ENCODE measurements at regions not wholly inside any gene's neighbourhood (a gene's known extent, or its start where the extent isn't known, plus 50 kb on each side); places are given as distances from the start of the nearest gene placed in this dataset.

- Histone ChIP-seq H3K9me3 (ENCODE audit: control insufficient read depth, insufficient read depth, low read length) (no peaks in the 10 kb centered on the region), H3F3A (ENCODE audit: control insufficient read depth, insufficient read depth) (no peaks in the 10 kb centered on the region), H3K27ac (ENCODE audit: low read depth, low read length) (no peak overlapping the region), H4K20me1 (ENCODE audit: control insufficient read depth, insufficient read depth, low read depth, low read length) (no peaks in the 10 kb centered on the region), H3K27me3 (ENCODE audit: control insufficient read depth, low read length) (no peaks in the 10 kb centered on the region), H3K36me3 (ENCODE audit: control insufficient read depth, low read length) (no peaks in the 10 kb centered on the region), H3K4me3 (ENCODE audit: low read length) (no peak overlapping the region), H3K4me2 (ENCODE audit: low read length) (no peak overlapping the region), H3K9me2 (replicated peaks; ENCODE audit: control insufficient read depth, low read length) (no peaks in the 10 kb centered on the region), H3K79me2 (ENCODE audit: control insufficient read depth, low read length) (no peaks in the 10 kb centered on the region), H3K4me1 (ENCODE audit: control insufficient read depth, low read length) (no peaks in the 10 kb centered on the region)
- TF ChIP-seq, protein P1, sequence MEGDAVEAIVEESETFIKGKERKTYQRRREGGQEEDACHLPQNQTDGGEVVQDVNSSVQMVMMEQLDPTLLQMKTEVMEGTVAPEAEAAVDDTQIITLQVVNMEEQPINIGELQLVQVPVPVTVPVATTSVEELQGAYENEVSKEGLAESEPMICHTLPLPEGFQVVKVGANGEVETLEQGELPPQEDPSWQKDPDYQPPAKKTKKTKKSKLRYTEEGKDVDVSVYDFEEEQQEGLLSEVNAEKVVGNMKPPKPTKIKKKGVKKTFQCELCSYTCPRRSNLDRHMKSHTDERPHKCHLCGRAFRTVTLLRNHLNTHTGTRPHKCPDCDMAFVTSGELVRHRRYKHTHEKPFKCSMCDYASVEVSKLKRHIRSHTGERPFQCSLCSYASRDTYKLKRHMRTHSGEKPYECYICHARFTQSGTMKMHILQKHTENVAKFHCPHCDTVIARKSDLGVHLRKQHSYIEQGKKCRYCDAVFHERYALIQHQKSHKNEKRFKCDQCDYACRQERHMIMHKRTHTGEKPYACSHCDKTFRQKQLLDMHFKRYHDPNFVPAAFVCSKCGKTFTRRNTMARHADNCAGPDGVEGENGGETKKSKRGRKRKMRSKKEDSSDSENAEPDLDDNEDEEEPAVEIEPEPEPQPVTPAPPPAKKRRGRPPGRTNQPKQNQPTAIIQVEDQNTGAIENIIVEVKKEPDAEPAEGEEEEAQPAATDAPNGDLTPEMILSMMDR (IDR thresholded peaks at IDR 0.05; ENCODE audit: low read depth, low read length, poor library complexity, severe bottlenecking): no peak
- no peak for TF ChIP-seq EZH2phosphoT487 (IDR thresholded peaks at IDR 0.05; ENCODE audit: borderline replicate concordance, low read length)
Measured at GRCh38 chr18:68436485-68436884, 278.4 kb downstream of the TMX3 start.

GRCh38 chr18:68435581-68435980 lies 279.3 kb downstream of the TMX3 start:
- no peaks in the 10 kb centered on the region for H3K4me1 ChIP-seq (ENCODE audit: control insufficient read depth, low read length)

GRCh38 chr18:68431922-68432198 lies 283.0 kb downstream of the TMX3 start:
- H3K27ac ChIP-seq (ENCODE audit: low read depth, low read length): no peak overlapping the region
- no peak overlapping the region for H3K4me3 ChIP-seq (ENCODE audit: low read length)
- no peaks in the 10 kb centered on the region for H3K36me3 ChIP-seq (ENCODE audit: control insufficient read depth, low read length)
- no peaks in the 10 kb centered on the region for H3K79me2 ChIP-seq (ENCODE audit: control insufficient read depth, low read length)
- no peaks in the 10 kb centered on the region for H3F3A ChIP-seq (ENCODE audit: control insufficient read depth, insufficient read depth)
- H3K4me2 ChIP-seq (ENCODE audit: low read length): no peak overlapping the region
- no peaks in the 10 kb centered on the region for H3K9me3 ChIP-seq (ENCODE audit: control insufficient read depth, insufficient read depth, low read length)
- H3K4me1 ChIP-seq (ENCODE audit: control insufficient read depth, low read length): no peaks in the 10 kb centered on the region
- no peaks in the 10 kb centered on the region for H3K9me2 ChIP-seq (replicated peaks; ENCODE audit: control insufficient read depth, low read length)
- TF ChIP-seq, protein P1 (IDR thresholded peaks at IDR 0.05; ENCODE audit: low read depth, low read length, poor library complexity, severe bottlenecking): no peak
- no peak for TF ChIP-seq EZH2phosphoT487 (IDR thresholded peaks at IDR 0.05; ENCODE audit: borderline replicate concordance, low read length)
- no peaks in the 10 kb centered on the region for H3K27me3 ChIP-seq (ENCODE audit: control insufficient read depth, low read length)
- H4K20me1 ChIP-seq (ENCODE audit: control insufficient read depth, insufficient read depth, low read depth, low read length): no peaks in the 10 kb centered on the region

More at GRCh38 chr18:68435581-68435980, 279.3 kb downstream of the TMX3 start:
- H3K36me3 ChIP-seq (ENCODE audit: control insufficient read depth, low read length): no peaks in the 10 kb centered on the region
- H3K4me3 ChIP-seq (ENCODE audit: low read length): no peak overlapping the region
- H3K27me3 ChIP-seq (ENCODE audit: control insufficient read depth, low read length): no peaks in the 10 kb centered on the region
- no peak overlapping the region for H3K27ac ChIP-seq (ENCODE audit: low read depth, low read length)
- no peaks in the 10 kb centered on the region for H3K9me3 ChIP-seq (ENCODE audit: control insufficient read depth, insufficient read depth, low read length)
- H3F3A ChIP-seq (ENCODE audit: control insufficient read depth, insufficient read depth): no peaks in the 10 kb centered on the region
- TF ChIP-seq, protein P1 (IDR thresholded peaks at IDR 0.05; ENCODE audit: low read depth, low read length, poor library complexity, severe bottlenecking): no peak
- TF ChIP-seq EZH2phosphoT487 (IDR thresholded peaks at IDR 0.05; ENCODE audit: borderline replicate concordance, low read length): no peak
- no peaks in the 10 kb centered on the region for H4K20me1 ChIP-seq (ENCODE audit: control insufficient read depth, insufficient read depth, low read depth, low read length)
- H3K9me2 ChIP-seq (replicated peaks; ENCODE audit: control insufficient read depth, low read length): no peaks in the 10 kb centered on the region
- H3K4me2 ChIP-seq (ENCODE audit: low read length): no peak overlapping the region
- no peaks in the 10 kb centered on the region for H3K79me2 ChIP-seq (ENCODE audit: control insufficient read depth, low read length)
